ENCODE measurements at regions not wholly inside any gene's neighbourhood (a gene's known extent, or its start where the extent isn't known, plus 50 kb on each side); places are given as distances from the start of the nearest gene placed in this dataset.

GRCh38 chr1:177646757-177647730 is 322.8 kb downstream of the SEC16B start (continued):
- TF ChIP-seq AHDC1 (CRISPR knock-in tag; IDR thresholded peaks at IDR 0.05; ENCODE audit: borderline replicate concordance), result peak; percentile 63; the same call in 1 of the 2 replicates
- no peak for TF ChIP-seq PRPF4 (IDR thresholded peaks at IDR 0.05; ENCODE audit: low read depth, low read length, poor library complexity, severe bottlenecking)
- no peak for TF ChIP-seq NFE2 (CRISPR knock-in tag; IDR thresholded peaks at IDR 0.05)
- no peak for TF ChIP-seq ZNF512B (CRISPR knock-in tag; IDR thresholded peaks at IDR 0.05; ENCODE audit: borderline replicate concordance)
- no peak for TF ChIP-seq ZBTB10 (CRISPR knock-in tag; IDR thresholded peaks at IDR 0.05; ENCODE audit: borderline replicate concordance)
- TF ChIP-seq MTF1 (CRISPR knock-in tag; IDR thresholded peaks at IDR 0.05), result no peak
- TF ChIP-seq RARA (CRISPR knock-in tag; IDR thresholded peaks at IDR 0.05), result peak; percentile 67
- TF ChIP-seq HNF4A (CRISPR knock-in tag; IDR thresholded peaks at IDR 0.05), result peak; percentile 55
- no peak for TF ChIP-seq ZNF3 (CRISPR knock-in tag; IDR thresholded peaks at IDR 0.05)
- 0 out of 2 replicates have a peak, but pooled peaks have one; percentile 29 for TF ChIP-seq ZNF710 (CRISPR knock-in tag; IDR thresholded peaks at IDR 0.05; ENCODE audit: borderline replicate concordance)
- TF ChIP-seq ZMYM4 (CRISPR knock-in tag; IDR thresholded peaks at IDR 0.05), result peak; percentile 37
- no peak for TF ChIP-seq NFYB (CRISPR knock-in tag; IDR thresholded peaks at IDR 0.05)
- no peak for TF ChIP-seq ZBTB38 (CRISPR knock-in tag; IDR thresholded peaks at IDR 0.05)
- TF ChIP-seq PHB2 (IDR thresholded peaks at IDR 0.05; ENCODE audit: partially characterized antibody), result no peak
- TF ChIP-seq PLRG1 (conservative IDR thresholded peaks at IDR 0.05), result no peak
- TF ChIP-seq U2AF2 (IDR thresholded peaks at IDR 0.05; ENCODE audit: low read depth, low read length), result no peak

Data from HepG2 (cell line).